ENCODE measurements at regions not wholly inside any gene's neighbourhood (a gene's known extent, or its start where the extent isn't known, plus 50 kb on each side); places are given as distances from the start of the nearest gene placed in this dataset.

DNA sequence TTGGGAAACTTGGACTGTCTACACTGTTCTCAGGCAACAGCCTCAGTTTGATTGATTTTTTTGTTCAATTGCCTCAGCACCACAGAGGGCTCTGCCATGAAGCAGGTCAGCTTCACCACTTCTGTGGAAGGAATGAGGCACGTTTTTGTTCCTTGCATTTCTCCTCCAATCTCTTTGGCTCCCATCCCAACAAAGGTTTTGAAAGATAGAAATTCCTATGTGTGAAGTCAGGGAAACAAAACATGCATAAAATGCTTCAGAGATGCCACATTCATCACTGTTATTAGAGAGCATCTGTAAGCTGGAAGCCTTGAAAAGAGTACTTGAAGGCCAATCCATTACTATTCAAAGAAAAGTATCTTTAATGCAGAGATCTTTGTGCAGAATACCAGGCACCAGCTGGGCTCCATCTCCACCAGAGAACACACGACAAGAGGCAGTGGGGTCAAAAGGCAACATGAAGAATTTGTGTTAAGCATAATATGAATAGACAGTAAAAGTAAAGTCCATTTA is 249.1 kb upstream of the LYZL1 start:
- Histone ChIP-seq H3K27me3 (no peaks in the 10 kb centered on the region), H3K4me1 (peaks cover 11% of the 10 kb centered on the region), H3K9me3 (no peaks in the 10 kb centered on the region), H3K36me3 (no peaks in the 10 kb centered on the region), H3K27ac (no peak overlapping the region), H3K4me3 (no peak overlapping the region)
- intact Hi-C loops (cut with DNase I) = no loop called here
- TF ChIP-seq CTCF (IDR thresholded peaks at IDR 0.05) = no peak
- ATAC-seq (no peak), DNase-seq (no peak)

DNA sequence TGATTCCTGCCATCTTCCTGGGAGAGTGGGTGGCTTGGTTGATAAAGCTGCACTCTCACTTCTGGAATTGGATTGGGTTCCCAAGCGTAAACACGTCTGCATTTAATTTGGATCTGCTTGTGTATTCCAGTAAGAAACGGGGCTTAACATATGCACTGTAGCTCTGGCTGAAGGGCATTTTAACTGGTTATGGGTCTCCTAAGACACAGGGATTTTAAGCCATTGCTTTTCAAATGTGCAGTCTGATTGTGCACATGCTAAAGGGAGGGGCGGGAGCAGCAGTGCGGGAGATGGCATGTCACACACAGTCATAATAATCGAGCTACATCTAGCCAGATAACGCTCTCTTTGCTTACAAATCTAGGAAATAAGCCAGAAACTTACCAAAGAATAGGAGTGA is 247.3 kb upstream of the LYZL1 start:
- no peak for TF ChIP-seq CTCF (IDR thresholded peaks at IDR 0.05)
- H3K9me3 ChIP-seq = no peaks in the 10 kb centered on the region
- no peak for ATAC-seq
- intact Hi-C loops (cut with DNase I) = no loop called here
- H3K36me3 ChIP-seq = no peaks in the 10 kb centered on the region
- no peaks in the 10 kb centered on the region for H3K27me3 ChIP-seq
- H3K4me1 ChIP-seq = peaks cover 11% of the 10 kb centered on the region
- no peak overlapping the region for H3K4me3 ChIP-seq
- no peak for DNase-seq
- H3K27ac ChIP-seq = no peak overlapping the region

DNA sequence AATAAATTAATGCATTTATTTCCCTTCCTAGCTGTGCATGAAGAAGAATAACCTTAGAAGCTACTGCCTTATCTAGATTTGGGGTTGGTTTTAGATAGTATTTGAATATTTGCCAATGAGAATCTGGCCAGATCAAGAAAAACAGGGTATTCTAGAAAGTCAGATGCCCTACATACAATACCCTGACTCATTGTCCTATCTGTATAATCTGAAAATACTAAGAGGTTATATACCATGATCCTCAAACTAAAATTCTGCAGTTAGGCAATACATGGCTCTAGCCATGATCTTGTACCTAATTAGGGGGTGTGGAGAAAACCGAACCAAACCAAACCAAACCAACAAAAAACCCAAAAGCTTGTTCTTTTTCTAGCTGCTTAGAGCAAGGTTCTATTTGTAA is 240.4 kb upstream of the LYZL1 start:
- TF ChIP-seq CTCF (IDR thresholded peaks at IDR 0.05) = no peak
- H3K27ac ChIP-seq = no peak overlapping the region
- DNase-seq (no peak), ATAC-seq (no peak)
- no peak overlapping the region for H3K4me3 ChIP-seq
- H3K36me3 ChIP-seq = no peaks in the 10 kb centered on the region
- intact Hi-C loops (cut with DNase I) = no loop called here
- H3K4me1 ChIP-seq = no peaks in the 10 kb centered on the region
- no peaks in the 10 kb centered on the region for H3K9me3 ChIP-seq
- H3K27me3 ChIP-seq = no peaks in the 10 kb centered on the region

DNA sequence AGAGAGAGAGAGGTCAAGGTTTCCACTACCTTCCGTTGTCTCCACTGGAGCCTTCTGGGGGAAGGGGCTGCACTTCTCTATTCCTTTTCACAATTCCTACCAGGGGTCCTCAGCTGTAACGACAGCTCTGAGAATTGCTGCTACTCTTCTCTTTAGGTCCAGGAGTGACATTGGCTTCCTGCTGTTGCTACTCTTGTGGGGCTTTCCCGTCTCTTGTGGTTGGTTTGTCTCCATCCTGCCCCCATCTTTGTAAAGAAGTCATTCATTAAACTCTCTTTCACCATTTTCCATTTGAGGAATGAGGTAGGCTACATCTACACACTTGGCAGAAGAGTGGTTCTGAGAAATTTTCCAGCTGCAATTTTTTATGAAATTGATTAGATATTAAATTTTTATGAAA is 238.8 kb upstream of the LYZL1 start:
- ATAC-seq = no peak
- Histone ChIP-seq H3K4me3 (no peak overlapping the region), H3K9me3 (no peaks in the 10 kb centered on the region), H3K27ac (no peak overlapping the region), H3K36me3 (no peaks in the 10 kb centered on the region), H3K27me3 (no peaks in the 10 kb centered on the region), H3K4me1 (no peaks in the 10 kb centered on the region)
- TF ChIP-seq CTCF (IDR thresholded peaks at IDR 0.05) = no peak
- DNase-seq = no peak
- intact Hi-C loops (cut with DNase I) = no loop called here

DNA sequence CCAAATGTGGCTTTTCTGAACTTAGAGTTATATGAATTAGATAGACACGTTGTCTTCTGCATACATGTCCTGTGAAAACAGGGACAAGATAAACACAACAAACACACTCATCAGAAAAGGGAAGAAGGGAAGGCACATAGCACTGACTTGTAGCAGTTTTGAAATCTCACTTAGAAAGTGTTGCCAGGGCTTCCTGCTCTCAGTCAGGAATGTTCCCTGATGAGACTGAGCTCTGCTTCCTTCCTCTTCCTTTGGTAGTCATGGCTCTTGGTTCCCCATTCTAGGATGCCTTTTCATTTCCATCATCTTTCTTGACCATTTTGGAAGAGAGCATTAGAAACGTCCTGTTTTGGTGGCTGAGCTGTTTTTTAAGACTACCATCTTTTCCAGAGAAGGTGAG is 233.8 kb upstream of the LYZL1 start:
- intact Hi-C loops (cut with DNase I) = no loop called here
- no peaks in the 10 kb centered on the region for H3K9me3 ChIP-seq
- DNase-seq (no peak), ATAC-seq (peak; percentile 77)
- no peak for TF ChIP-seq CTCF (IDR thresholded peaks at IDR 0.05)
- H3K4me1 ChIP-seq = no peaks in the 10 kb centered on the region
- H3K27ac ChIP-seq = no peak overlapping the region
- no peak overlapping the region for H3K4me3 ChIP-seq
- H3K27me3 ChIP-seq = no peaks in the 10 kb centered on the region
- no peaks in the 10 kb centered on the region for H3K36me3 ChIP-seq

DNA sequence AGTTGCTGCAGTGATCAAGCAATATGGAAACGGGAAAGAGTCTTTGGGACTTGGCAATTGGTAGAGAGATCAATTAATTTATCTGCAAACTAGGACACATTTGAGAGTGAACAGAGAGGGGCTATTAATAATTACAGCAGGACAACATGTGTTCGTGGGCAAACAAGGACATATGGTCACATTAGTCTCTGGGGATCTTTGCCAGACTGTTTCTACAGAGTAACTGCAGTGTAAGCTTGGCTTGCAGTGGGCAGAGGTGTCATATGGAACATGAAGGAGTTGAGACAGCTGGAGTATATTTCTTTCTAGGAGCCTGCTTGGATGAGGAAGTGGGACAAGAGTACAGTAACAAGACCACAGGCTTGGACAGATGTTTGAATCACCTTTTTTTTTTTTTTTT is 232.1 kb upstream of the LYZL1 start:
- no peaks in the 10 kb centered on the region for H3K27me3 ChIP-seq
- H3K4me1 ChIP-seq = no peaks in the 10 kb centered on the region
- intact Hi-C loops (cut with DNase I) = no loop called here
- DNase-seq (no peak), ATAC-seq (no peak)
- no peak for TF ChIP-seq CTCF (IDR thresholded peaks at IDR 0.05)
- H3K36me3 ChIP-seq = no peaks in the 10 kb centered on the region
- H3K27ac ChIP-seq = no peak overlapping the region
- no peaks in the 10 kb centered on the region for H3K9me3 ChIP-seq
- no peak overlapping the region for H3K4me3 ChIP-seq

Data from upper lobe of right lung (tissue), 1 donor.